ENCODE measurements at regions not wholly inside any gene's neighbourhood (a gene's known extent, or its start where the extent isn't known, plus 50 kb on each side); places are given as distances from the start of the nearest gene placed in this dataset.

DNA sequence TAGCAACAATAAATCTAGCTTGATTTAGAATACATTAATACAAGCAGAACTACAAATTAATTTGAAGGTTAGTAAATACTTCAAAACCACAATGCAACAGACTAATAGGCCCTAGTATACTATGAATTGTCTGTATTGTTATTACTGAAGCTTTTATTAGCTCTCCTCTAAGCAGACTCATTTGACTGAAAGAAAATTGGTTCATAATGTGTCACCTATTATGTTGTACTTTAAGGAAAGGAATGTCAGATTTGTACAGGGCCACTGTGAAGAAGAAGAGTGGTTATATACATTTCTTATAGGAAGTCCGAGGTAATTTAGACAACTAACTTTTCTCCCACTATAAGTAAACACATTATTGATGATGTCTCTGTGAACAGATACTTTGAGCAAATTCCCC, 954.5 kb downstream of the ZPLD1 start:
- no peaks in the 10 kb centered on the region for H3K9me3 ChIP-seq (replicated peaks; ENCODE audit: control insufficient read depth, insufficient read depth, low read length)
- H3K36me3 ChIP-seq (ENCODE audit: control insufficient read depth in 2 of 2, insufficient read depth in 2 of 2, low read length in 1 of 2): no peaks in the 10 kb centered on the region
- in situ Hi-C loops (cut with MboI) (no loop called here), intact Hi-C loops (cut with micrococcal nuclease; ENCODE audit: unreplicated experiment) (no loop called here)
- WGBS (ENCODE audit: insufficient coverage, insufficient replicate concordance, low lambda C conversion rate, missing lambda C conversion rate): 5% methylated on average over 1 of the region's 1 CpG
- no peaks in the 10 kb centered on the region for H3K79me2 ChIP-seq (ENCODE audit: control insufficient read depth, insufficient read depth, low read length)
- no peak for TF ChIP-seq KDM1A (IDR thresholded peaks at IDR 0.05; ENCODE audit: borderline replicate concordance)
- no peak for TF ChIP-seq FOS (IDR thresholded peaks at IDR 0.05; ENCODE audit: borderline replicate concordance, extremely low read depth, insufficient read length)
- TF ChIP-seq RCOR1 (conservative IDR thresholded peaks at IDR 0.05; ENCODE audit: low read depth, low read length): no peak
- no peak for TF ChIP-seq NFXL1 (IDR thresholded peaks at IDR 0.05; ENCODE audit: borderline replicate concordance)
- no peak for TF ChIP-seq SREBF2 (IDR thresholded peaks at IDR 0.05; ENCODE audit: low read length)
- TF ChIP-seq CREB1 (IDR thresholded peaks at IDR 0.05; ENCODE audit: low read depth): no peak
- no peak for TF ChIP-seq ASH2L (IDR thresholded peaks at IDR 0.05; ENCODE audit: borderline replicate concordance, low read depth)
- no peak for TF ChIP-seq EED (IDR thresholded peaks at IDR 0.05; ENCODE audit: low read depth)
- TF ChIP-seq, protein P1, sequence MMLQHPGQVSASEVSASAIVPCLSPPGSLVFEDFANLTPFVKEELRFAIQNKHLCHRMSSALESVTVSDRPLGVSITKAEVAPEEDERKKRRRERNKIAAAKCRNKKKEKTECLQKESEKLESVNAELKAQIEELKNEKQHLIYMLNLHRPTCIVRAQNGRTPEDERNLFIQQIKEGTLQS (IDR thresholded peaks at IDR 0.05; ENCODE audit: borderline replicate concordance, extremely low read depth, low read depth, low read length): no peak
- TF ChIP-seq SMAD1 (IDR thresholded peaks at IDR 0.05; ENCODE audit: low read depth, partially characterized antibody): no peak
- no peak for TF ChIP-seq NFIC (IDR thresholded peaks at IDR 0.05; ENCODE audit: low read depth, low read length)
- no peak for TF ChIP-seq CBX3 (IDR thresholded peaks at IDR 0.05; ENCODE audit: borderline replicate concordance, low read depth)
- TF ChIP-seq CBX5 (IDR thresholded peaks at IDR 0.05; ENCODE audit: low read depth): no peak
- no peak for TF ChIP-seq SP1 (IDR thresholded peaks at IDR 0.05; ENCODE audit: low read depth, low read length)
- TF ChIP-seq, protein P2, sequence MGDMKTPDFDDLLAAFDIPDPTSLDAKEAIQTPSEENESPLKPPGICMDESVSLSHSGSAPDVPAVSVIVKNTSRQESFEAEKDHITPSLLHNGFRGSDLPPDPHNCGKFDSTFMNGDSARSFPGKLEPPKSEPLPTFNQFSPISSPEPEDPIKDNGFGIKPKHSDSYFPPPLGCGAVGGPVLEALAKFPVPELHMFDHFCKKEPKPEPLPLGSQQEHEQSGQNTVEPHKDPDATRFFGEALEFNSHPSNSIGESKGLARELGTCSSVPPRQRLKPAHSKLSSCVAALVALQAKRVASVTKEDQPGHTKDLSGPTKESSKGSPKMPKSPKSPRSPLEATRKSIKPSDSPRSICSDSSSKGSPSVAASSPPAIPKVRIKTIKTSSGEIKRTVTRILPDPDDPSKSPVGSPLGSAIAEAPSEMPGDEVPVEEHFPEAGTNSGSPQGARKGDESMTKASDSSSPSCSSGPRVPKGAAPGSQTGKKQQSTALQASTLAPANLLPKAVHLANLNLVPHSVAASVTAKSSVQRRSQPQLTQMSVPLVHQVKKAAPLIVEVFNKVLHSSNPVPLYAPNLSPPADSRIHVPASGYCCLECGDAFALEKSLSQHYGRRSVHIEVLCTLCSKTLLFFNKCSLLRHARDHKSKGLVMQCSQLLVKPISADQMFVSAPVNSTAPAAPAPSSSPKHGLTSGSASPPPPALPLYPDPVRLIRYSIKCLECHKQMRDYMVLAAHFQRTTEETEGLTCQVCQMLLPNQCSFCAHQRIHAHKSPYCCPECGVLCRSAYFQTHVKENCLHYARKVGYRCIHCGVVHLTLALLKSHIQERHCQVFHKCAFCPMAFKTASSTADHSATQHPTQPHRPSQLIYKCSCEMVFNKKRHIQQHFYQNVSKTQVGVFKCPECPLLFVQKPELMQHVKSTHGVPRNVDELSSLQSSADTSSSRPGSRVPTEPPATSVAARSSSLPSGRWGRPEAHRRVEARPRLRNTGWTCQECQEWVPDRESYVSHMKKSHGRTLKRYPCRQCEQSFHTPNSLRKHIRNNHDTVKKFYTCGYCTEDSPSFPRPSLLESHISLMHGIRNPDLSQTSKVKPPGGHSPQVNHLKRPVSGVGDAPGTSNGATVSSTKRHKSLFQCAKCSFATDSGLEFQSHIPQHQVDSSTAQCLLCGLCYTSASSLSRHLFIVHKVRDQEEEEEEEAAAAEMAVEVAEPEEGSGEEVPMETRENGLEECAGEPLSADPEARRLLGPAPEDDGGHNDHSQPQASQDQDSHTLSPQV (IDR thresholded peaks at IDR 0.05): no peak
- TF ChIP-seq ZNF217 (IDR thresholded peaks at IDR 0.05): no peak
- TF ChIP-seq E2F4 (IDR thresholded peaks at IDR 0.05; ENCODE audit: low read depth, low read length): no peak
- TF ChIP-seq, protein P3, sequence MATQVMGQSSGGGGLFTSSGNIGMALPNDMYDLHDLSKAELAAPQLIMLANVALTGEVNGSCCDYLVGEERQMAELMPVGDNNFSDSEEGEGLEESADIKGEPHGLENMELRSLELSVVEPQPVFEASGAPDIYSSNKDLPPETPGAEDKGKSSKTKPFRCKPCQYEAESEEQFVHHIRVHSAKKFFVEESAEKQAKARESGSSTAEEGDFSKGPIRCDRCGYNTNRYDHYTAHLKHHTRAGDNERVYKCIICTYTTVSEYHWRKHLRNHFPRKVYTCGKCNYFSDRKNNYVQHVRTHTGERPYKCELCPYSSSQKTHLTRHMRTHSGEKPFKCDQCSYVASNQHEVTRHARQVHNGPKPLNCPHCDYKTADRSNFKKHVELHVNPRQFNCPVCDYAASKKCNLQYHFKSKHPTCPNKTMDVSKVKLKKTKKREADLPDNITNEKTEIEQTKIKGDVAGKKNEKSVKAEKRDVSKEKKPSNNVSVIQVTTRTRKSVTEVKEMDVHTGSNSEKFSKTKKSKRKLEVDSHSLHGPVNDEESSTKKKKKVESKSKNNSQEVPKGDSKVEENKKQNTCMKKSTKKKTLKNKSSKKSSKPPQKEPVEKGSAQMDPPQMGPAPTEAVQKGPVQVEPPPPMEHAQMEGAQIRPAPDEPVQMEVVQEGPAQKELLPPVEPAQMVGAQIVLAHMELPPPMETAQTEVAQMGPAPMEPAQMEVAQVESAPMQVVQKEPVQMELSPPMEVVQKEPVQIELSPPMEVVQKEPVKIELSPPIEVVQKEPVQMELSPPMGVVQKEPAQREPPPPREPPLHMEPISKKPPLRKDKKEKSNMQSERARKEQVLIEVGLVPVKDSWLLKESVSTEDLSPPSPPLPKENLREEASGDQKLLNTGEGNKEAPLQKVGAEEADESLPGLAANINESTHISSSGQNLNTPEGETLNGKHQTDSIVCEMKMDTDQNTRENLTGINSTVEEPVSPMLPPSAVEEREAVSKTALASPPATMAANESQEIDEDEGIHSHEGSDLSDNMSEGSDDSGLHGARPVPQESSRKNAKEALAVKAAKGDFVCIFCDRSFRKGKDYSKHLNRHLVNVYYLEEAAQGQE (IDR thresholded peaks at IDR 0.05; ENCODE audit: low read depth, low read length): no peak
- no peak for FAIRE-seq
- ChIA-PET RAD21 (ENCODE audit: unreplicated experiment) (no interaction called here), POLR2A (no interaction called here), CTCF (no interaction called here), SMC1A (ENCODE audit: uncharacterized antibody, unreplicated experiment) (no interaction called here)
- no peak overlapping the region for H3K9ac ChIP-seq (ENCODE audit: control insufficient read depth, insufficient read depth, low read length)
- no peaks in the 10 kb centered on the region for H3K27me3 ChIP-seq (replicated peaks in 1 of 2; ENCODE audit: control insufficient read depth in 2 of 2, insufficient read depth in 2 of 2, low read length in 1 of 2)
- BruUV-seq (replicated peaks): no TSS peak
- no peaks in the 10 kb centered on the region for H4K20me1 ChIP-seq (ENCODE audit: control insufficient read depth, insufficient read depth)
- no peak overlapping the region for H2AFZ ChIP-seq (ENCODE audit: control insufficient read depth, low read depth, low read length)
- DNase-seq (ENCODE audit: low read depth, low spot score): no peak
- H3K4me3 ChIP-seq: no peak overlapping the region
- ATAC-seq: no peak
- no peak overlapping the region for H3K4me2 ChIP-seq (ENCODE audit: control insufficient read depth, insufficient read depth)
- H3K27ac ChIP-seq (ENCODE audit: control insufficient read depth, insufficient read depth): no peak overlapping the region
- no peaks in the 10 kb centered on the region for H3K4me1 ChIP-seq (ENCODE audit: control insufficient read depth, insufficient read depth, low read length)
